HEK293 (cell line): ENCODE measurements at regions not wholly inside any gene's neighbourhood (a gene's known extent, or its start where the extent isn't known, plus 50 kb on each side); places are given as distances from the start of the nearest gene placed in this dataset.

Experiments
- CTCF ChIP-seq: fragments of 450-650 bp; formaldehyde crosslinking; IDR thresholded peaks from 2 replicates; pipeline ENCODE4 v1.5.1; 2016; ENCODE audit warnings: missing biosample characterization, missing genetic modification characterization
- KLF8 ChIP-seq: fragments of 450-650 bp; formaldehyde crosslinking; IDR thresholded peaks from 2 replicates; pipeline ENCODE4 v1.5.1; 2016; ENCODE audit warnings: missing biosample characterization, missing genetic modification characterization
- KLF9 ChIP-seq: fragments of 450-650 bp; formaldehyde crosslinking; IDR thresholded peaks from 2 replicates; pipeline ENCODE4 v1.5.1; 2016; ENCODE audit warnings: missing biosample characterization, missing genetic modification characterization, low read depth
- PBX3 ChIP-seq: sonication (generic); formaldehyde crosslinking; IDR thresholded peaks from 2 replicates; pipeline ENCODE4 v1.8.1; 2022; ENCODE audit warnings: mild to moderate bottlenecking, moderate library complexity, missing genetic modification reagents
- ZBTB49 ChIP-seq: fragments of 450-650 bp; formaldehyde crosslinking; IDR thresholded peaks from 2 replicates; pipeline ENCODE4 v1.5.1; 2016; ENCODE audit warnings: missing biosample characterization, missing genetic modification characterization, low read depth
- ZNF114 ChIP-seq: fragments of 450-650 bp; formaldehyde crosslinking; IDR thresholded peaks from 2 replicates; pipeline ENCODE4 v1.5.0; 2017; ENCODE audit warnings: missing biosample characterization, missing genetic modification characterization
- ZNF121 ChIP-seq: fragments of 450-650 bp; formaldehyde crosslinking; IDR thresholded peaks from 2 replicates; pipeline ENCODE4 v1.5.1; 2016; ENCODE audit warnings: missing biosample characterization, missing genetic modification characterization
- ZNF24 ChIP-seq: fragments of 450-650 bp; formaldehyde crosslinking; IDR thresholded peaks from 2 replicates; pipeline ENCODE4 v1.5.1; 2016; ENCODE audit warnings: missing biosample characterization, missing genetic modification characterization
- ZNF274 ChIP-seq, 2 experiments: fragments of 200-500 bp in 1 of 2; fragments of 450-650 bp in 1 of 2; sonication (Bioruptor generic) in 1 of 2; formaldehyde crosslinking in 1 of 2; IDR thresholded peaks; 2 replicates each; pipeline versions ENCODE4 v1.5.1 to v1.6.1; 2014 to 2016; ENCODE audit warnings: borderline replicate concordance in 1 of 2, inconsistent platforms in 1 of 2, low read length in 1 of 2, missing biosample characterization in 1 of 2, missing genetic modification characterization in 1 of 2
- ZNF404 ChIP-seq: fragments of 450-650 bp; formaldehyde crosslinking; IDR thresholded peaks from 2 replicates; pipeline ENCODE4 v1.5.1; 2017; ENCODE audit warnings: missing biosample characterization, missing genetic modification characterization
- ZNF600 ChIP-seq: fragments of 450-650 bp; formaldehyde crosslinking; IDR thresholded peaks from 2 replicates; pipeline ENCODE4 v1.5.1; 2016; ENCODE audit warnings: missing biosample characterization, missing genetic modification characterization
- ZSCAN18 ChIP-seq: fragments of 450-650 bp; formaldehyde crosslinking; IDR thresholded peaks from 2 replicates; pipeline ENCODE4 v1.5.1; 2016; ENCODE audit warnings: missing biosample characterization, missing genetic modification characterization

- TF ChIP-seq ZNF274 (IDR thresholded peaks at IDR 0.05; ENCODE audit: low read length) = no peak
- no peak for TF ChIP-seq ZNF274 (tag by site-specific recombination; IDR thresholded peaks at IDR 0.05; ENCODE audit: borderline replicate concordance)
- no peak for TF ChIP-seq ZSCAN18 (tag by site-specific recombination)
- TF ChIP-seq ZNF114 (tag by site-specific recombination) = no peak
- TF ChIP-seq ZNF121 (tag by site-specific recombination) = no peak
- TF ChIP-seq KLF8 (tag by site-specific recombination) = no peak
- no peak for TF ChIP-seq ZNF24
- no peak for TF ChIP-seq CTCF (tag by site-specific recombination)
- no peak for TF ChIP-seq ZNF600 (tag by site-specific recombination)
- TF ChIP-seq PBX3 (CRISPR knock-in tag) = no peak
- no peak for TF ChIP-seq ZBTB49 (tag by site-specific recombination)
- TF ChIP-seq ZNF404 (tag by site-specific recombination) = no peak
- no peak for TF ChIP-seq KLF9 (tag by site-specific recombination)
Observed at GRCh38 chr10:128850647-128851046, 616.4 kb upstream of the MGMT start.
